Activated CD8-positive, alpha-beta memory T cell treated with anti-CD3 and anti-CD28 coated beads, Interleukin-2, amount 10 ng/mL, durations not matched to agents 7 days and 5 days (primary cell): ENCODE measurements at regions not wholly inside any gene's neighbourhood (a gene's known extent, or its start where the extent isn't known, plus 50 kb on each side); places are given as distances from the start of the nearest gene placed in this dataset.

Source experiments
- ATAC-seq: fragments of 150-1000 bp; cut with Tn5 transposase; one replicate; pipeline ENCODE4 v1.10.0; 2021; ENCODE audit warnings: moderate library complexity
- CTCF ChIA-PET: fragments of 350-600 bp; sonication (Branson Sonifier 250); formaldehyde crosslinking; loops from one replicate; lab custom pipeline; 2021; ENCODE audit warnings: antibody characterized with exemption; lab: Charles Lee
- DNase-seq: peaks from one replicate; pipeline ENCODE4 v3.0.0-alpha.2; 2020
- H3K27ac Mint-ChIP-seq: one replicate; pipeline ENCODE4 v1.8.0; 2021; ENCODE audit warnings: mild to moderate bottlenecking, mixed read lengths
- H3K27me3 Mint-ChIP-seq: one replicate; pipeline ENCODE4 v1.8.0; 2021; ENCODE audit warnings: mixed read lengths
- H3K36me3 Mint-ChIP-seq: one replicate; pipeline ENCODE4 v1.8.0; 2021; ENCODE audit warnings: mild to moderate bottlenecking, mixed read lengths
- H3K4me1 Mint-ChIP-seq: one replicate; pipeline ENCODE4 v1.8.0; 2021; ENCODE audit warnings: mixed read lengths
- H3K4me3 Mint-ChIP-seq: one replicate; pipeline ENCODE4 v1.8.0; 2021; ENCODE audit warnings: mild to moderate bottlenecking, moderate library complexity, mixed read lengths
- H3K9me3 Mint-ChIP-seq: one replicate; pipeline ENCODE4 v1.8.0; 2022; ENCODE audit warnings: low read depth, mixed read lengths

DNA sequence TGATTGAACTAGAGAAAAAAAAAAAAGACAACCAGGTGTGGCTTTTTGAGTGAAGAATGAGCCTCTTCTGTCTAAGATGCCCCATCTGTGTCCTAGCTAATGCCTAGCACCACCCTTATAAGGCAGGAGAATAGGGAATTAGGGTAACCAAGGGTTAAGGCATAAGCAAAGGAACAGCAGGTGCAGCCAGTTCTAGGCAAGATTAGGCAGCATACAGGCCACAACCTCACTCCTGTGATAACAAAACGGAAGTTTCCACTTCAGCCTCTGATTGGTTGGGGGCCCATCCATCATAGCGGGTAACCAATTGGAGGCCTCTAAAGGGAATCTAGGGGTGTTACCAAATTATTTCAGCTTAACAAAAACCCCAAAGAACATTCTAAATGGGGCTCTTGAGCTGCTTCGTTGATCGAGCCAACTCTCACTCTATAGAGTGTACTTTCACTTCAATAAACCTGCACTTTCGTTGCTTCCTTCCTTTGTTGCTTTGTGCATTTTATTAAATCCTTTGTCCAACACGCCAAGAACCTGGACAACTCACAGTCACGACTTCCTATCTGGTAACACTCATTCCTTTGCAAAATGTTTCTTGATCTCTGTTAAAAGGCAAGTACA is 61.9 kb upstream of the TAGAP start:
- peak; percentile 94 for DNase-seq
- peaks cover 73% of the 10 kb centered on the region for H3K4me1 Mint-ChIP-seq

GRCh38 chr6:159105716-159106115 is 60.9 kb upstream of the TAGAP start:
- H3K4me3 Mint-ChIP-seq = no peak overlapping the region
- H3K9me3 Mint-ChIP-seq = no peaks in the 10 kb centered on the region
- DNase-seq = no peak
- H3K4me1 Mint-ChIP-seq = peaks cover 73% of the 10 kb centered on the region
- no peaks in the 10 kb centered on the region for H3K36me3 Mint-ChIP-seq
- ATAC-seq = no peak
- peak overlapping the region; percentile 92 for H3K27ac Mint-ChIP-seq
- no peaks in the 10 kb centered on the region for H3K27me3 Mint-ChIP-seq
- CTCF ChIA-PET = interaction anchor here (0.9 to 11.0 kb wide), 7 partner anchors 26 to 100 kb away, joined by 3 to 320 read pairs (median 49); partner anchors contain the start of genes RSPH3 and TAGAP

More for the DNA sequence above, 61.9 kb upstream of the TAGAP start:
- no peaks in the 10 kb centered on the region for H3K27me3 Mint-ChIP-seq
- H3K36me3 Mint-ChIP-seq = no peaks in the 10 kb centered on the region
- CTCF ChIA-PET = interaction anchor here (1.1 to 11.0 kb wide), 12 partner anchors 12 to 113 kb away, joined by 3 to 320 read pairs (median 6); partner anchors contain the start of genes RSPH3 and TAGAP
- ATAC-seq = peak; percentile 84
- peak overlapping the region; percentile 92 for H3K27ac Mint-ChIP-seq
- H3K4me3 Mint-ChIP-seq = peak overlapping the region; percentile 68
- no peaks in the 10 kb centered on the region for H3K9me3 Mint-ChIP-seq

- Mint-ChIP-seq H3K4me3 (peak overlapping the region; percentile 29), H3K36me3 (no peaks in the 10 kb centered on the region), H3K27ac (peak overlapping the region; percentile 92), H3K27me3 (no peaks in the 10 kb centered on the region), H3K9me3 (no peaks in the 10 kb centered on the region), H3K4me1 (peaks cover 73% of the 10 kb centered on the region)
- CTCF ChIA-PET = interaction anchor here (0.9 to 11.0 kb wide), 17 partner anchors 9 to 236 kb away, joined by 3 to 320 read pairs (median 8); partner anchors contain the start of genes RSPH3 and TAGAP
- DNase-seq = peak; percentile 51
- ATAC-seq = no peak
Observed at GRCh38 chr6:159104931-159105330, 60.1 kb upstream of the TAGAP start.

GRCh38 chr6:159104163-159104925 is 59.6 kb upstream of the TAGAP start:
- DNase-seq = peak; percentile 86
- Mint-ChIP-seq H3K9me3 (no peaks in the 10 kb centered on the region), H3K27ac (peak overlapping the region; percentile 92), H3K36me3 (no peaks in the 10 kb centered on the region), H3K27me3 (no peaks in the 10 kb centered on the region), H3K4me1 (peaks cover 73% of the 10 kb centered on the region), H3K4me3 (peak overlapping the region; percentile 29)
- CTCF ChIA-PET = interaction anchor here (0.6 to 11.0 kb wide), 31 partner anchors 9 to 315 kb away, joined by 3 to 320 read pairs (median 4); partner anchors contain the start of genes RSPH3 and TAGAP
- peak; percentile 70 for ATAC-seq

DNA sequence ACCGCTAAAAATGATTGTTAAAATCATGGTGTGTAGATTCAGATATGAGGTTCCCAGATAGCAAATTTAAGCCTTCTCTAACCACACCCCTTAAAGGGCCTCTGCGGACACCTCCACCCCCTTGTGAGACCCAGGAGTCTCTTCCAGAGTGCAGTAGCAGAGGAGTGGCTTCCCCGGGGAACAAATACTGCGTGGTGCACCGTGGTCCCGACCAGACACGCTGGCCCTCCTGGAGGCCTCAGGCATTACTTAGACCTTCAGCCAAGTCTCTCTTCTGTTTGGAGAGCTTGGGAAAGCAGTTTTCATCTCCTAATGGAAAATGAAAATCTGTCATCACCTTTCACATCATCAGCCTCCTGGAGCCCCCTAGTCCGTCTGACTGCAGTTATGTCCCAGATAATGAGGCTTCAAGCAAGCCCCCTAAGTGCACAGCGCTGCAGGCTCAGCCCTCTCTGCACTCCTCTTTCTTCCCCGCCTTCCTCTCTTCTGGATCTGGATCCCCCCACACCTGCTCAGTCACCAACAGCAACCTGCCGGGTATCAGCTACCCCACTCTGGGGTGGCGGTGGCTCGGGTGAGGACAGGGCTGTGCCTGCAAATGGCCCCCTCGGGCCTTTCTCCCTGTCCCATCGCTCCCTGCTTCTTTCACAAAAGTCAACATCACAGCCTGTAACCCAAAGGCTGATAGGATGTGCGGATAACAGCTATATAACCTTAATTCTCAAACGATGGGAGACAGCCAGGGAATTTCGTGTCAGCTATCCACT is 58.8 kb upstream of the TAGAP start:
- ATAC-seq (no peak), DNase-seq (peak; percentile 41)
- peaks cover 75% of the 10 kb centered on the region for H3K4me1 Mint-ChIP-seq
- CTCF ChIA-PET = interaction anchor here (0.7 to 11.0 kb wide), 26 partner anchors 8 to 314 kb away, joined by 3 to 320 read pairs (median 4); partner anchors contain the start of genes RSPH3 and TAGAP
- no peaks in the 10 kb centered on the region for H3K27me3 Mint-ChIP-seq
- peak overlapping the region; percentile 92 for H3K27ac Mint-ChIP-seq
- H3K4me3 Mint-ChIP-seq = no peak overlapping the region
- H3K9me3 Mint-ChIP-seq = no peaks in the 10 kb centered on the region
- no peaks in the 10 kb centered on the region for H3K36me3 Mint-ChIP-seq

DNA sequence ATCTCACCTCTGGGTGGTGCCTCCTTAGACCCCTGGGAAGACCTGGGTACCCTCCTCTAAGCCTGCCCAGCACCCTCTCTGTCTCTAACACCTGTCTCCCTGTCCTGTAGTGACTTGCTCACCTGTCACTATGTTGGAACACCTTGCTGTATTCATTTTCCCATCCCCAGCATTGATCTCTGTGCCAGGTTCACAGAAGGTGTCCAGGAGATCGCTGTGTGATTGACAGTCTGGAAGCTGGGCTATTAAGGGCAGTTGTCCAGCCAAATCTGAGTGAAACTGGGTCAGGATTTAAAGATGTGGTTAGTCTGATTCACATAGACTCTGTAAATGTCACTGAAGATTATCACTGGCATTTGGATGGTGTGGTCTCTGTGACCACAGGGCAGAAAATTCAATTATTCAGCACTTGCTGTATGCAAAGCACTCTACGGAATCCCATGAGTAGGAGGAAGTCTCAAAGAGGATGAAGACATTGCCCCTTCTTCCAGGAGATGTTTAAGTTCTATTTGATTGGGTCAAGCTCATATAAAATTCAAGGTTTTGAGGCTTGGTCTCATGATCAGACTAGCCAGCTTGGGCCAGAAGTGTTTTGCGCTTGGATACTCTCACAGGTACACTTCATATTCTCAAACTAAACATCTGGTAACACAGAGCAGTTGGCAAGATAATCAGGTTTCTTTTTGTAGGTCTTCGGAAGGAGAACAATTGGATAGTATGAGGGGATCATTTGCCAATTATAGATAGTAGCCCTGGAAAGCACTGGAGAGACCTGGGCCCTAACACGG is 57.8 kb upstream of the TAGAP start:
- Mint-ChIP-seq H3K4me1 (peaks cover 73% of the 10 kb centered on the region), H3K27me3 (no peaks in the 10 kb centered on the region), H3K27ac (no peak overlapping the region), H3K4me3 (no peak overlapping the region), H3K36me3 (no peaks in the 10 kb centered on the region), H3K9me3 (no peaks in the 10 kb centered on the region)
- DNase-seq (no peak), ATAC-seq (no peak)
- CTCF ChIA-PET = interaction anchor here (1.2 to 11.0 kb wide), 8 partner anchors 28 to 97 kb away, joined by 3 to 320 read pairs (median 33); partner anchors contain the start of genes RSPH3 and TAGAP

- no peaks in the 10 kb centered on the region for H3K9me3 Mint-ChIP-seq
- H3K4me1 Mint-ChIP-seq = peaks cover 71% of the 10 kb centered on the region
- H3K4me3 Mint-ChIP-seq = no peak overlapping the region
- DNase-seq (peak; percentile 14), ATAC-seq (no peak)
- CTCF ChIA-PET = interaction anchor here (1.0 to 8.1 kb wide), 4 partner anchors 33 to 93 kb away, joined by 3 to 198 read pairs (median 4); partner anchors contain the start of gene TAGAP
- no peaks in the 10 kb centered on the region for H3K27me3 Mint-ChIP-seq
- H3K36me3 Mint-ChIP-seq = no peaks in the 10 kb centered on the region
- H3K27ac Mint-ChIP-seq = no peak overlapping the region
Observed at GRCh38 chr6:159101656-159102055, 56.9 kb upstream of the TAGAP start.

DNA sequence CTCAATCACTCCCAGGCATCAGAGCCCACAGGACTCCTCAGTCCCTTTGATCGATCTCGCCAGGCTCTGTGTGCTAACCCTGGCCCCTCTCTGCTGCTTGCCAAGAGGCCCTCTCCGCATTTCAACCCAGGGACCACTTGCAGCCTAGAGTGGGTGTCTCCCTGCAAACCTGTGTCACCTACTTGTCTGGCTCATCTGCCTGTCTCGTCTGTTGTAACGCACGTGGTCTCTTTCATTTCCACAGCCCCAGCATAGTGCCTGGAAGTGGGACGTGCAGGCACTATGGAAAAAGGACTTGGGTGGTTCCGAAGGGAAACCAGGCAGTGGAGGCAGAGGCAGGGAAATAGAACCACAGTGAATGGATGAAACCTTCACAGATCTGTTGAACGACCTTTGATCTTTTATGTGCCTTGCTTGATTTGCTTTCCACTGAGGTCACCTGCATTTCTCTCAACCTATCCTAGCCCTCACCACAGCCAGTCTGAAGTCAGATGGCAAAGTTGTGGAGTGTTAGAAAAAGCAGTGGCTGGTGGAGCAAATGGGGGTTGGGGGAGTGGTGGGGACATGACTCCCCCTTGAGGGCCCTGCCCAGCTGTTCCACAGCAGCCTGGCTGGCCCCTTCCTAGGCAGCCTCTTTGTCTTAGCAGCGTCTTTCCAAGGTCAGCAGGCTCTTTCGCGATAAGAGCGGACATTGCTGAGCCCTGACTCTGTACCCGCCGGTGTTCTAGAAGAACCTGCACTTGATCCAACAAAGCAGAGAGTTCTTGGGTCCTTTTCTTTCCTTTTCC is 55.8 kb upstream of the TAGAP start:
- peak; percentile 40 for DNase-seq
- H3K27ac Mint-ChIP-seq = no peak overlapping the region
- no peak for ATAC-seq
- H3K4me1 Mint-ChIP-seq = peaks cover 62% of the 10 kb centered on the region
- CTCF ChIA-PET = interaction anchor here (1.0 to 8.1 kb wide), 6 partner anchors 34 to 92 kb away, joined by 3 to 198 read pairs (median 6); partner anchors contain the start of gene TAGAP
- no peaks in the 10 kb centered on the region for H3K27me3 Mint-ChIP-seq
- no peak overlapping the region for H3K4me3 Mint-ChIP-seq
- no peaks in the 10 kb centered on the region for H3K36me3 Mint-ChIP-seq
- H3K9me3 Mint-ChIP-seq = no peaks in the 10 kb centered on the region

DNA sequence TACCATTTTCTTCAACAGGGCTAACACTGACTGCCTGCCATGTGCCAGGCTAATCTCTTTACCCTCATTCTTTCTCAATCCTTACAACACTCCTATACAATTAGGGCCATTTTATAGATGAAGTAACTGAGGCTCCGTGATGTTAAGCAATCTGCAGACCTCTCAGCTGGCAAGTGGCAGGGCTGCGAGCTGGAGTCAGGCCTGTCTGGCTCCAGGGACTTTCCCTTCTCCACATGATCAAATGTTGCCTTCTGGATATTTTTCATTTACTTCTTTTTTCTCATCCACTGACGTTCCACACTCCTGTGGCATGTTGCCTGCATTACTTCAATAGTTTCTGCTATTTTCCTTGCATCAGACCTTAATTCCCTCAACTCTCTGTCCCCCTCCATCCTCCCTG is 55.2 kb upstream of the TAGAP start:
- DNase-seq (peak; percentile 35), ATAC-seq (no peak)
- H3K27me3 Mint-ChIP-seq = no peaks in the 10 kb centered on the region
- H3K27ac Mint-ChIP-seq = no peak overlapping the region
- no peaks in the 10 kb centered on the region for H3K36me3 Mint-ChIP-seq
- H3K4me1 Mint-ChIP-seq = peaks cover 58% of the 10 kb centered on the region
- H3K9me3 Mint-ChIP-seq = no peaks in the 10 kb centered on the region
- no peak overlapping the region for H3K4me3 Mint-ChIP-seq
- CTCF ChIA-PET = interaction anchor here (0.7 to 2.2 kb wide), 7 partner anchors 19 to 99 kb away, joined by 3 to 11 read pairs (median 6); partner anchors contain the start of gene TAGAP

DNA sequence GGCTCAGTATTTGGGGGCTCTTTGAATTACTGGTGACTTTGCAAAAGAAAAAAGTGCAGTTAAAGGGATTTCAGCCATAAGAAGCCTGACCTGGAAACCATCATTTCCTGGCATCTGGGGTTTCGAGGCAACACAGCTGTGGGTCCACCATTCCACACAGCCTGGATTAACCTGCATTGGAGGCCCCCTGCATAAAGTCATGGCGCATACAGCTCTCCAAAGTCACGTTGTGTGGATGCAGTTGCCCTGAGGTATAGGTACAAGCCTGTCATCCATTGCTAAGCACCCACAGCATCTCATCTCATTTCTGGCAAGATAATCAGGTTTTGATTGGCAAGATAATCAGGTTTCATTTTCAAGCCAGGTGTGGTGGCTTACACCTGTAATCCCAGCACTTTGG is 54.5 kb upstream of the TAGAP start:
- CTCF ChIA-PET = interaction anchor here (0.6 to 2.2 kb wide), 9 partner anchors 11 to 99 kb away, joined by 3 to 11 read pairs (median 4); partner anchors contain the start of gene TAGAP
- peak; percentile 40 for DNase-seq
- no peak for ATAC-seq
- Mint-ChIP-seq H3K27ac (peak overlapping the region; percentile 82), H3K27me3 (no peaks in the 10 kb centered on the region), H3K36me3 (no peaks in the 10 kb centered on the region), H3K4me3 (no peak overlapping the region), H3K9me3 (no peaks in the 10 kb centered on the region), H3K4me1 (peaks cover 58% of the 10 kb centered on the region)

DNA sequence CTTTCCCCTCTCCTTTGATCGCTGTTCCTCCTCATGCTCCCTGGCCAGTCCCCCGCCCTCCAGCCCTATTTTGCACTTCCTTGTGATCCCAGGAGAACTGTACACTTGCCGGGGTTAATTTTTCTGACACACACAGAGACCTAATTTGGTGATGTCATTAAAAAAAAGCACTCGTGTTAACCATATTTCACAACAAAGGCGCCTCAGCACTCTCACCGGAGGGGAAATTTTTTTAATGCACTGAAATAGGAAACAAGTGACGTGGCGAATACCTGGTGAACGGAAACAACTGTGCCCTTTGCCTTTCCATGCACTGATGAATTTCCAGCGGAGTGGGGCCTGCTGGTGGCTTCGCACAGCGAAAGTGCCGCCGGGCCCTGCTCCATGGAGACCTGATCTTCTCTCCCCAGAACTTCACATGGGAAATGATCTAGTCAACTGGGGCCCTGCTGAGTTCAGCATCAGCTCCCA is 53.9 kb upstream of the TAGAP start:
- peak overlapping the region; percentile 18 for H3K4me3 Mint-ChIP-seq
- CTCF ChIA-PET = interaction anchor here (0.6 to 2.2 kb wide), 11 partner anchors 12 to 90 kb away, joined by 3 to 11 read pairs (median 4); partner anchors contain the start of gene TAGAP
- DNase-seq = peak; percentile 69
- peaks cover 57% of the 10 kb centered on the region for H3K4me1 Mint-ChIP-seq
- H3K9me3 Mint-ChIP-seq = no peaks in the 10 kb centered on the region
- H3K27ac Mint-ChIP-seq = peak overlapping the region; percentile 82
- no peaks in the 10 kb centered on the region for H3K27me3 Mint-ChIP-seq
- ATAC-seq = peak; percentile 70
- H3K36me3 Mint-ChIP-seq = no peaks in the 10 kb centered on the region
